HCT116 (cell line): ENCODE measurements at regions not wholly inside any gene's neighbourhood (a gene's known extent, or its start where the extent isn't known, plus 50 kb on each side); places are given as distances from the start of the nearest gene placed in this dataset.

ENCODE experiments used
- ATAC-seq: fragments of 200-7000 bp; cut with Tn5 transposase; 2 replicates; pipeline ENCODE4 v1.9.1; 2020; ENCODE audit warnings: mild to moderate bottlenecking, moderate library complexity
- BruUV-seq: library from RNA; stranded (reverse); fragments of 400-500 nt; replicated peaks from 2 replicates; lab custom pipeline; 2021; lab: Mats Ljungman, UMichigan
- CTCF ChIA-PET: fragments of 300-600 bp; sonication (Branson Sonifier 250); formaldehyde crosslinking; loops from one replicate; lab custom pipeline; 2021; ENCODE audit warnings: antibody characterized with exemption; lab: Charles Lee
- POLR2A ChIA-PET: fragments of 300-600, 350-600 bp; sonication (Branson Sonifier 250); formaldehyde crosslinking; loops from one replicate; lab custom pipeline; 2021; ENCODE audit warnings: antibody characterized with exemption; lab: Charles Lee
- RAD21 ChIA-PET, 2 experiments: fragments of 300-600 bp; sonication (Branson Sonifier 250); formaldehyde crosslinking; loops; one replicate each; lab custom pipeline; 2023; ENCODE audit warnings: low total read pairs in 2 of 2; ENCODE audit not compliant: uncharacterized antibody in 2 of 2, unreplicated experiment in 2 of 2, low non-redundant PET in 1 of 2; lab: Charles Lee
- DNase-seq: peaks from one replicate; pipeline ENCODE4 v3.0.0-alpha.2; 2010; ENCODE audit warnings: low read depth, low spot score
- H2AFZ ChIP-seq: fragments of 200-600 bp; shearing (Covaris generic), sonication (generic); 2 replicates; pipeline ENCODE4 v1.6.1; 2017; ENCODE audit warnings: low read depth, mixed run types, mixed read lengths, antibody characterized with exemption, low read length; ENCODE audit not compliant: poor library complexity, severe bottlenecking
- H3K27ac ChIP-seq: 2 replicates; pipeline ENCODE4 v1.5.1; 2012; ENCODE audit warnings: low read depth, low read length
- H3K27me3 ChIP-seq: fragments of 200-600 bp; sonication (generic); 2 replicates; pipeline ENCODE4 v1.6.1; 2016; ENCODE audit warnings: mixed run types, low read length, mixed read lengths; ENCODE audit not compliant: insufficient read depth
- H3K36me3 ChIP-seq, 2 experiments: fragments of 200-500 bp in 1 of 2; fragments of 200-600 bp in 1 of 2; sonication (Bioruptor generic) in 1 of 2; sonication (generic) in 1 of 2; 2 replicates each; pipeline versions ENCODE4 v1.5.1 to v1.6.1; 2014 to 2016; ENCODE audit warnings: low read length in 2 of 2, inconsistent platforms in 1 of 2, mixed read lengths in 1 of 2, mixed run types in 1 of 2; ENCODE audit not compliant: insufficient read depth in 2 of 2, control insufficient read depth in 1 of 2
- H3K4me1 ChIP-seq, 2 experiments: fragments of 200-600 bp in 1 of 2; sonication (generic) in 1 of 2; 2 replicates each; pipeline versions ENCODE4 v1.5.1 to v1.6.1; 2012 to 2017; ENCODE audit warnings: low read length in 2 of 2, inconsistent platforms in 1 of 2, mild to moderate bottlenecking in 1 of 2, mixed read lengths in 1 of 2, mixed run types in 1 of 2, moderate library complexity in 1 of 2; ENCODE audit not compliant: insufficient read depth in 2 of 2, control insufficient read depth in 1 of 2
- H3K4me2 ChIP-seq: fragments of 200-600 bp; sonication (generic); 2 replicates; pipeline ENCODE4 v1.6.1; 2017; ENCODE audit warnings: mixed run types, low read length, mixed read lengths
- H3K4me3 ChIP-seq, 2 experiments: fragments of 200-600 bp in 1 of 2; sonication (generic) in 1 of 2; replicated peaks in 1 of 2; 2 replicates each; pipeline ENCODE4 v1.5.1; 2011 to 2016; ENCODE audit warnings: low read length in 2 of 2, control low read depth in 1 of 2, low read depth in 1 of 2, mild to moderate bottlenecking in 1 of 2, mixed read lengths in 1 of 2, mixed run types in 1 of 2
- H3K79me2 ChIP-seq: fragments of 200-600 bp; sonication (generic); 2 replicates; pipeline ENCODE4 v1.6.1; 2017; ENCODE audit warnings: mild to moderate bottlenecking, mixed run types, low read length, moderate library complexity, mixed read lengths; ENCODE audit not compliant: insufficient read depth
- H3K9ac ChIP-seq: fragments of 200-600 bp; sonication (generic); 2 replicates; pipeline ENCODE4 v1.6.1; 2016; ENCODE audit warnings: low read length, mixed read lengths
- H3K9me2 ChIP-seq: fragments of 200-600 bp; sonication (generic), shearing (Covaris generic); 2 replicates; pipeline ENCODE4 v1.6.1; 2017; ENCODE audit warnings: mixed run types, mild to moderate bottlenecking, moderate library complexity; ENCODE audit not compliant: insufficient read depth
- H3K9me3 ChIP-seq, 2 experiments: fragments of 200-500 bp in 1 of 2; fragments of 200-600 bp in 1 of 2; sonication (Bioruptor generic) in 1 of 2; sonication (generic) in 1 of 2; 2 replicates each; pipeline ENCODE4 v1.6.1; 2014 to 2017; ENCODE audit warnings: low read length in 2 of 2, mixed read lengths in 2 of 2, inconsistent platforms in 1 of 2, low read depth in 1 of 2, mild to moderate bottlenecking in 1 of 2, mixed run types in 1 of 2, moderate library complexity in 1 of 2; ENCODE audit not compliant: control insufficient read depth in 1 of 2, insufficient read depth in 1 of 2
- H4K20me1 ChIP-seq: fragments of 200-600 bp; sonication (generic), shearing (Covaris generic); 2 replicates; pipeline ENCODE4 v1.6.1; 2017; ENCODE audit warnings: mixed run types, mild to moderate bottlenecking, moderate library complexity; ENCODE audit not compliant: insufficient read depth
- CBX3 ChIP-seq: IDR thresholded peaks from 2 replicates; pipeline ENCODE4 v1.6.1; 2012; ENCODE audit warnings: low read depth
- EGR1 ChIP-seq: IDR thresholded peaks from 2 replicates; pipeline ENCODE4 v1.6.1; 2012; ENCODE audit warnings: low read depth
- EZH2phosphoT487 ChIP-seq: fragments of 200-600 bp; IDR thresholded peaks from 2 replicates; pipeline ENCODE4 v1.6.1; 2018; ENCODE audit warnings: antibody characterized with exemption, borderline replicate concordance
- JUND ChIP-seq: IDR thresholded peaks from 2 replicates; pipeline ENCODE4 v1.6.1; 2012
- POLR2AphosphoS5 ChIP-seq: IDR thresholded peaks from 2 replicates; pipeline ENCODE4 v1.6.1; 2011; ENCODE audit warnings: mild to moderate bottlenecking, low read depth, low read length, moderate library complexity
- RAD21 ChIP-seq: IDR thresholded peaks from 2 replicates; pipeline ENCODE4 v1.6.1; 2012; ENCODE audit warnings: low read depth, mild to moderate bottlenecking
- SP1 ChIP-seq: IDR thresholded peaks from 2 replicates; pipeline ENCODE4 v1.6.1; 2012; ENCODE audit warnings: low read depth
- TCF7L2 ChIP-seq: IDR thresholded peaks from 2 replicates; pipeline ENCODE4 v1.7.0; 2011; ENCODE audit warnings: borderline replicate concordance, inconsistent platforms; ENCODE audit not compliant: insufficient read depth, insufficient read length; ENCODE audit errors: extremely low read depth
- ZFX ChIP-seq: fragments of 450-650 bp; IDR thresholded peaks from 2 replicates; pipeline ENCODE4 v1.6.1; 2017
- intact Hi-C: fragments of 100-400 bp; cut with micrococcal nuclease; formaldehyde crosslinking; loops from 2 replicates; pipeline ENCODE4 v1.10.0; 2022
- TF ChIP-seq, protein P1 (sequence below): IDR thresholded peaks from 2 replicates; pipeline ENCODE4 v1.6.1; 2011; ENCODE audit warnings: mild to moderate bottlenecking, low read length, moderate library complexity; ENCODE audit not compliant: insufficient replicate concordance; ENCODE audit errors: extremely low read depth
- TF ChIP-seq, protein P2 (sequence below): IDR thresholded peaks from 2 replicates; pipeline ENCODE4 v1.6.1; 2012
- TF ChIP-seq, protein P3 (sequence below): IDR thresholded peaks from 2 replicates; pipeline ENCODE4 v1.6.1; 2012; ENCODE audit warnings: low read depth
- TF ChIP-seq, protein P4 (sequence below), 3 experiments: fragments of 200-600 bp in 1 of 3; sonication (generic) in 1 of 3; IDR thresholded peaks in 2 of 3; conservative IDR thresholded peaks in 1 of 3; 2 replicates each; pipeline ENCODE4 v1.5.1; 2012 to 2017; ENCODE audit warnings: low read depth in 2 of 3, low read length in 2 of 3, antibody characterized with exemption in 1 of 3, borderline replicate concordance in 1 of 3, control low read depth in 1 of 3, mild to moderate bottlenecking in 1 of 3, mixed read lengths in 1 of 3, mixed run types in 1 of 3, moderate library complexity in 1 of 3; ENCODE audit not compliant: insufficient read depth in 1 of 3

DNA sequence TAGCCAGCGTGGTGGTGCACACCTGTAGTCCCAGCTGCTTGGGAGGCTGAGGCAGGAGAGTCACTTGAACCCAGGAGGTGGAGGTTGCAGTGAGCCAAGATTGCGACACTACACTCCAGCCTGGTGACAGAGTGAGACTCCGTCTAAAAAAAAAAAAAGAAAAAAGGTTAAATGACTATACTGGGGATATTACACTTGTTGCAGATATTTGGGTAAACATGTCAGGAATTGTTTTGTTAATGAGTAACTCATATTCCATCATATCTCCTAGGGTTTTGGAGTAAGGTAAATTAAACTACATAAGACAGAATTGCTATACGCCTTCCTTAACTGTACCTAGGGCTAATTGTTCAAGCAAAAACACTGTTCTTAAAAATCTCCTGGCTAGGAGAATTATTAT is 291.4 kb upstream of the IGFBP7 start:
- POLR2A ChIA-PET: no interaction called here

DNA sequence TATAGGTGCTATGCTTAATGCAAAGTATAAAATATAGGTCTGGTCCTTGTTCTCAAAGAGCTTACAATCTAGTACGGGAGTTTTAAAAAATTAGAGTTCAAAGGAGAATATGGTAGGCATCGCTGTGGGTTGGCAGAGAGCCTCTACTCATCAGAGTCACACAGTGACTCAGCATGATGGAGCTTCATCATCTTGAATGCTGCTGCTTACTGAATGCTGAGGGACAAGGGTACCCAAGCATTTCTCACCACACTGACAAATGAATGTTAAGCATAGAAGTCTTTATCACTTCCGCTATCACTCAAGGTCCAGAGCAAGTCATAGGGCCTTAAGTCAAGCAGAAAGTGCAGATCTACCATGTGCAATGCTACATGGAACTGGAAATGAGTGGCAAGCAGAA is 268.6 kb upstream of the IGFBP7 start:
- H4K20me1 ChIP-seq: no peaks in the 10 kb centered on the region
- H3K4me3 ChIP-seq: no peak overlapping the region
- no peaks in the 10 kb centered on the region for H3K79me2 ChIP-seq
- H3K9ac ChIP-seq: no peak overlapping the region
- H3K9me3 ChIP-seq: peaks cover 0 to 3% of the 10 kb centered on the region in 2 experiments; a peak in 1 of 4 replicates
- no peak overlapping the region for H3K27ac ChIP-seq
- no peaks in the 10 kb centered on the region for H3K4me1 ChIP-seq
- H3K27me3 ChIP-seq: no peaks in the 10 kb centered on the region
- H3K4me2 ChIP-seq: no peak overlapping the region
- ATAC-seq: no peak
- no TSS peak for BruUV-seq
- ChIA-PET POLR2A (no interaction called here), RAD21 (no interaction called here), CTCF (no interaction called here)
- H2AFZ ChIP-seq: no peak overlapping the region
- H3K36me3 ChIP-seq: no peaks in the 10 kb centered on the region
- intact Hi-C loops: no loop called here
- no peak for DNase-seq
- no peaks in the 10 kb centered on the region for H3K9me2 ChIP-seq
- TF ChIP-seq POLR2AphosphoS5: no peak
- TF ChIP-seq, protein P1, sequence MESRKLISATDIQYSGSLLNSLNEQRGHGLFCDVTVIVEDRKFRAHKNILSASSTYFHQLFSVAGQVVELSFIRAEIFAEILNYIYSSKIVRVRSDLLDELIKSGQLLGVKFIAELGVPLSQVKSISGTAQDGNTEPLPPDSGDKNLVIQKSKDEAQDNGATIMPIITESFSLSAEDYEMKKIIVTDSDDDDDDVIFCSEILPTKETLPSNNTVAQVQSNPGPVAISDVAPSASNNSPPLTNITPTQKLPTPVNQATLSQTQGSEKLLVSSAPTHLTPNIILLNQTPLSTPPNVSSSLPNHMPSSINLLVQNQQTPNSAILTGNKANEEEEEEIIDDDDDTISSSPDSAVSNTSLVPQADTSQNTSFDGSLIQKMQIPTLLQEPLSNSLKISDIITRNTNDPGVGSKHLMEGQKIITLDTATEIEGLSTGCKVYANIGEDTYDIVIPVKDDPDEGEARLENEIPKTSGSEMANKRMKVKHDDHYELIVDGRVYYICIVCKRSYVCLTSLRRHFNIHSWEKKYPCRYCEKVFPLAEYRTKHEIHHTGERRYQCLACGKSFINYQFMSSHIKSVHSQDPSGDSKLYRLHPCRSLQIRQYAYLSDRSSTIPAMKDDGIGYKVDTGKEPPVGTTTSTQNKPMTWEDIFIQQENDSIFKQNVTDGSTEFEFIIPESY: no peak
- no peak for TF ChIP-seq ZFX
- no peak for TF ChIP-seq EZH2phosphoT487
- TF ChIP-seq, protein P2, sequence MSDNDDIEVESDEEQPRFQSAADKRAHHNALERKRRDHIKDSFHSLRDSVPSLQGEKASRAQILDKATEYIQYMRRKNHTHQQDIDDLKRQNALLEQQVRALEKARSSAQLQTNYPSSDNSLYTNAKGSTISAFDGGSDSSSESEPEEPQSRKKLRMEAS: no peak
- TF ChIP-seq EGR1: no peak
- TF ChIP-seq SP1: no peak
- TF ChIP-seq, protein P3, sequence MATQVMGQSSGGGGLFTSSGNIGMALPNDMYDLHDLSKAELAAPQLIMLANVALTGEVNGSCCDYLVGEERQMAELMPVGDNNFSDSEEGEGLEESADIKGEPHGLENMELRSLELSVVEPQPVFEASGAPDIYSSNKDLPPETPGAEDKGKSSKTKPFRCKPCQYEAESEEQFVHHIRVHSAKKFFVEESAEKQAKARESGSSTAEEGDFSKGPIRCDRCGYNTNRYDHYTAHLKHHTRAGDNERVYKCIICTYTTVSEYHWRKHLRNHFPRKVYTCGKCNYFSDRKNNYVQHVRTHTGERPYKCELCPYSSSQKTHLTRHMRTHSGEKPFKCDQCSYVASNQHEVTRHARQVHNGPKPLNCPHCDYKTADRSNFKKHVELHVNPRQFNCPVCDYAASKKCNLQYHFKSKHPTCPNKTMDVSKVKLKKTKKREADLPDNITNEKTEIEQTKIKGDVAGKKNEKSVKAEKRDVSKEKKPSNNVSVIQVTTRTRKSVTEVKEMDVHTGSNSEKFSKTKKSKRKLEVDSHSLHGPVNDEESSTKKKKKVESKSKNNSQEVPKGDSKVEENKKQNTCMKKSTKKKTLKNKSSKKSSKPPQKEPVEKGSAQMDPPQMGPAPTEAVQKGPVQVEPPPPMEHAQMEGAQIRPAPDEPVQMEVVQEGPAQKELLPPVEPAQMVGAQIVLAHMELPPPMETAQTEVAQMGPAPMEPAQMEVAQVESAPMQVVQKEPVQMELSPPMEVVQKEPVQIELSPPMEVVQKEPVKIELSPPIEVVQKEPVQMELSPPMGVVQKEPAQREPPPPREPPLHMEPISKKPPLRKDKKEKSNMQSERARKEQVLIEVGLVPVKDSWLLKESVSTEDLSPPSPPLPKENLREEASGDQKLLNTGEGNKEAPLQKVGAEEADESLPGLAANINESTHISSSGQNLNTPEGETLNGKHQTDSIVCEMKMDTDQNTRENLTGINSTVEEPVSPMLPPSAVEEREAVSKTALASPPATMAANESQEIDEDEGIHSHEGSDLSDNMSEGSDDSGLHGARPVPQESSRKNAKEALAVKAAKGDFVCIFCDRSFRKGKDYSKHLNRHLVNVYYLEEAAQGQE: no peak
- no peak for TF ChIP-seq RAD21

More for the DNA sequence above, 291.4 kb upstream of the IGFBP7 start:
- BruUV-seq: no TSS peak
- TF ChIP-seq JUND (no peak), CBX3 (no peak), RAD21 (no peak), TCF7L2 (no peak)
- TF ChIP-seq, protein P4, sequence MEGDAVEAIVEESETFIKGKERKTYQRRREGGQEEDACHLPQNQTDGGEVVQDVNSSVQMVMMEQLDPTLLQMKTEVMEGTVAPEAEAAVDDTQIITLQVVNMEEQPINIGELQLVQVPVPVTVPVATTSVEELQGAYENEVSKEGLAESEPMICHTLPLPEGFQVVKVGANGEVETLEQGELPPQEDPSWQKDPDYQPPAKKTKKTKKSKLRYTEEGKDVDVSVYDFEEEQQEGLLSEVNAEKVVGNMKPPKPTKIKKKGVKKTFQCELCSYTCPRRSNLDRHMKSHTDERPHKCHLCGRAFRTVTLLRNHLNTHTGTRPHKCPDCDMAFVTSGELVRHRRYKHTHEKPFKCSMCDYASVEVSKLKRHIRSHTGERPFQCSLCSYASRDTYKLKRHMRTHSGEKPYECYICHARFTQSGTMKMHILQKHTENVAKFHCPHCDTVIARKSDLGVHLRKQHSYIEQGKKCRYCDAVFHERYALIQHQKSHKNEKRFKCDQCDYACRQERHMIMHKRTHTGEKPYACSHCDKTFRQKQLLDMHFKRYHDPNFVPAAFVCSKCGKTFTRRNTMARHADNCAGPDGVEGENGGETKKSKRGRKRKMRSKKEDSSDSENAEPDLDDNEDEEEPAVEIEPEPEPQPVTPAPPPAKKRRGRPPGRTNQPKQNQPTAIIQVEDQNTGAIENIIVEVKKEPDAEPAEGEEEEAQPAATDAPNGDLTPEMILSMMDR (IDR thresholded peaks at IDR 0.05 in 2 of 3, conservative IDR thresholded peaks at IDR 0.05 in 1 of 3; ENCODE audit: borderline replicate concordance in 1 of 3, insufficient read depth in 1 of 3, low read depth in 2 of 3, low read length in 2 of 3): no peak
- H3K4me1 ChIP-seq: no peaks in the 10 kb centered on the region
- DNase-seq (no peak), ATAC-seq (no peak)
- RAD21 ChIA-PET: no interaction called here
- no peak overlapping the region for H2AFZ ChIP-seq
- no peaks in the 10 kb centered on the region for H3K36me3 ChIP-seq
- no peak overlapping the region for H3K4me3 ChIP-seq
- H3K9ac ChIP-seq: no peak overlapping the region
- no peaks in the 10 kb centered on the region for H3K27me3 ChIP-seq
- H3K4me2 ChIP-seq: no peak overlapping the region
- H3K27ac ChIP-seq: no peak overlapping the region
- H3K9me2 ChIP-seq: no peaks in the 10 kb centered on the region
- H3K79me2 ChIP-seq: no peaks in the 10 kb centered on the region
- CTCF ChIA-PET: no interaction called here
- intact Hi-C loops: no loop called here
- H4K20me1 ChIP-seq: no peaks in the 10 kb centered on the region
- no peaks in the 10 kb centered on the region for H3K9me3 ChIP-seq
